ENCODE measurements at regions not wholly inside any gene's neighbourhood (a gene's known extent, or its start where the extent isn't known, plus 50 kb on each side); places are given as distances from the start of the nearest gene placed in this dataset.
"Not testable (repeated sequence)": the region's sequence is repeated elsewhere in the genome, so short reads cannot be mapped to it uniquely, and the experiment has no call there.

DNA sequence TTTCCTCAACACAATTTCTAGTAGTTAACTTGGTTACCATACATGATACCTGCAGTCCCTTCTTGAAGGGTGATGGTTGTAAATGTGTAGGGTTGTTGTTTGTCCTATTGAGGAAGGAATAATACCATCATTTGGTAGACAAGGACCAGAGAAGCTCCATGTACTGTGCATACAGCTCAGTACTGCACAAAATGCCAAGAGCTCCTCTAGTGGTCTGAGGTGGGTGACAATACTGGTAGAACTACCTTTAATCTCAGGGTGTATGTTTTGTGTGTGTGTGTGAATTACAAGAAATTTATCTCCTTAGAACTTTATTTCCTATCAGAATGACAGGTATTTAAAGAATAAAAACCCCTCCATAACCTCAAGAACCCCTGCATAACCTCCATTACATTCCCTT is 575.3 kb downstream of the TMTC2 start:
- no peaks in the 10 kb centered on the region for H3K9me3 Mint-ChIP-seq (ENCODE audit: unreplicated experiment)
- H3K27me3 Mint-ChIP-seq (ENCODE audit: insufficient read depth, unreplicated experiment) = no peaks in the 10 kb centered on the region
- CTCF ChIA-PET = no interaction called here
- H3K36me3 Mint-ChIP-seq (ENCODE audit: insufficient read depth, unreplicated experiment) = no peaks in the 10 kb centered on the region
- no peak for DNase-seq (ENCODE audit: unreplicated experiment)
- H3K4me3 Mint-ChIP-seq (ENCODE audit: unreplicated experiment) = no peak overlapping the region
- intact Hi-C loops (cut with micrococcal nuclease) = no loop called here
- TF ChIP-seq, protein P1, sequence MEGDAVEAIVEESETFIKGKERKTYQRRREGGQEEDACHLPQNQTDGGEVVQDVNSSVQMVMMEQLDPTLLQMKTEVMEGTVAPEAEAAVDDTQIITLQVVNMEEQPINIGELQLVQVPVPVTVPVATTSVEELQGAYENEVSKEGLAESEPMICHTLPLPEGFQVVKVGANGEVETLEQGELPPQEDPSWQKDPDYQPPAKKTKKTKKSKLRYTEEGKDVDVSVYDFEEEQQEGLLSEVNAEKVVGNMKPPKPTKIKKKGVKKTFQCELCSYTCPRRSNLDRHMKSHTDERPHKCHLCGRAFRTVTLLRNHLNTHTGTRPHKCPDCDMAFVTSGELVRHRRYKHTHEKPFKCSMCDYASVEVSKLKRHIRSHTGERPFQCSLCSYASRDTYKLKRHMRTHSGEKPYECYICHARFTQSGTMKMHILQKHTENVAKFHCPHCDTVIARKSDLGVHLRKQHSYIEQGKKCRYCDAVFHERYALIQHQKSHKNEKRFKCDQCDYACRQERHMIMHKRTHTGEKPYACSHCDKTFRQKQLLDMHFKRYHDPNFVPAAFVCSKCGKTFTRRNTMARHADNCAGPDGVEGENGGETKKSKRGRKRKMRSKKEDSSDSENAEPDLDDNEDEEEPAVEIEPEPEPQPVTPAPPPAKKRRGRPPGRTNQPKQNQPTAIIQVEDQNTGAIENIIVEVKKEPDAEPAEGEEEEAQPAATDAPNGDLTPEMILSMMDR (IDR thresholded peaks at IDR 0.05; ENCODE audit: unreplicated experiment) = no peak
- no peak overlapping the region for H3K27ac Mint-ChIP-seq (ENCODE audit: low read depth, unreplicated experiment)
- POLR2A ChIA-PET = no interaction called here
- no TSS peak for BruUV-seq (replicated peaks)
- no peaks in the 10 kb centered on the region for H3K4me1 Mint-ChIP-seq (ENCODE audit: insufficient read depth, unreplicated experiment)

- H3K27me3 Mint-ChIP-seq (ENCODE audit: insufficient read depth, unreplicated experiment); DNase-seq (ENCODE audit: unreplicated experiment); BruUV-seq (replicated peaks); H3K4me1 Mint-ChIP-seq (ENCODE audit: insufficient read depth, unreplicated experiment); H3K27ac Mint-ChIP-seq (ENCODE audit: low read depth, unreplicated experiment); H3K36me3 Mint-ChIP-seq (ENCODE audit: insufficient read depth, unreplicated experiment); CTCF ChIA-PET; H3K4me3 Mint-ChIP-seq (ENCODE audit: unreplicated experiment); POLR2A ChIA-PET; intact Hi-C loops (cut with micrococcal nuclease); H3K9me3 Mint-ChIP-seq (ENCODE audit: unreplicated experiment): not testable (repeated sequence)
Measured at GRCh38 chr12:83260126-83260525, 573.4 kb downstream of the TMTC2 start.

- no peak overlapping the region for H3K27ac Mint-ChIP-seq (ENCODE audit: low read depth, unreplicated experiment)
- no peaks in the 10 kb centered on the region for H3K9me3 Mint-ChIP-seq (ENCODE audit: unreplicated experiment)
- no peaks in the 10 kb centered on the region for H3K4me1 Mint-ChIP-seq (ENCODE audit: insufficient read depth, unreplicated experiment)
- no peaks in the 10 kb centered on the region for H3K36me3 Mint-ChIP-seq (ENCODE audit: insufficient read depth, unreplicated experiment)
- intact Hi-C loops (cut with micrococcal nuclease) = no loop called here
- BruUV-seq (replicated peaks) = no TSS peak
- DNase-seq (ENCODE audit: unreplicated experiment) = no peak
- ChIA-PET CTCF (no interaction called here), POLR2A (no interaction called here)
- no peaks in the 10 kb centered on the region for H3K27me3 Mint-ChIP-seq (ENCODE audit: insufficient read depth, unreplicated experiment)
- TF ChIP-seq, protein P1 (IDR thresholded peaks at IDR 0.05; ENCODE audit: unreplicated experiment) = no peak
- H3K4me3 Mint-ChIP-seq (ENCODE audit: unreplicated experiment) = no peak overlapping the region
Measured at GRCh38 chr12:83257726-83258125, 571.0 kb downstream of the TMTC2 start.

- no peaks in the 10 kb centered on the region for H3K4me1 Mint-ChIP-seq (ENCODE audit: insufficient read depth, unreplicated experiment)
- BruUV-seq (replicated peaks) = no TSS peak
- no peaks in the 10 kb centered on the region for H3K36me3 Mint-ChIP-seq (ENCODE audit: insufficient read depth, unreplicated experiment)
- no peaks in the 10 kb centered on the region for H3K27me3 Mint-ChIP-seq (ENCODE audit: insufficient read depth, unreplicated experiment)
- no peak overlapping the region for H3K4me3 Mint-ChIP-seq (ENCODE audit: unreplicated experiment)
- H3K9me3 Mint-ChIP-seq (ENCODE audit: unreplicated experiment) = no peaks in the 10 kb centered on the region
- TF ChIP-seq, protein P1 (IDR thresholded peaks at IDR 0.05; ENCODE audit: unreplicated experiment) = no peak
- CTCF ChIA-PET = no interaction called here
- H3K27ac Mint-ChIP-seq (ENCODE audit: low read depth, unreplicated experiment) = no peak overlapping the region
- intact Hi-C loops (cut with micrococcal nuclease) = no loop called here
- no peak for DNase-seq (ENCODE audit: unreplicated experiment)
- POLR2A ChIA-PET = no interaction called here
Measured at GRCh38 chr12:83256562-83256961, 569.9 kb downstream of the TMTC2 start.

GRCh38 chr12:83250866-83251265 is 564.2 kb downstream of the TMTC2 start:
- no TSS peak for BruUV-seq (replicated peaks)
- TF ChIP-seq, protein P1 (IDR thresholded peaks at IDR 0.05; ENCODE audit: unreplicated experiment) = no peak
- intact Hi-C loops (cut with micrococcal nuclease) = no loop called here

More at GRCh38 chr12:83250866-83251265, 564.2 kb downstream of the TMTC2 start:
- no peak for DNase-seq (ENCODE audit: unreplicated experiment)
- ChIA-PET POLR2A (no interaction called here), CTCF (no interaction called here)
- Mint-ChIP-seq H3K27me3 (ENCODE audit: insufficient read depth, unreplicated experiment) (no peaks in the 10 kb centered on the region), H3K4me1 (ENCODE audit: insufficient read depth, unreplicated experiment) (no peaks in the 10 kb centered on the region), H3K27ac (ENCODE audit: low read depth, unreplicated experiment) (no peak overlapping the region), H3K36me3 (ENCODE audit: insufficient read depth, unreplicated experiment) (no peaks in the 10 kb centered on the region), H3K9me3 (ENCODE audit: unreplicated experiment) (peaks cover 6% of the 10 kb centered on the region), H3K4me3 (ENCODE audit: unreplicated experiment) (no peak overlapping the region)

Measured in MCF 10A (cell line).